GM19240 (cell line): ENCODE measurements at regions not wholly inside any gene's neighbourhood (a gene's known extent, or its start where the extent isn't known, plus 50 kb on each side); places are given as distances from the start of the nearest gene placed in this dataset.
A peak's percentile ranks its signal among the peaks of the same experiment; 100 is the strongest.

Experiments
- DNase-seq: peaks from one replicate; pipeline ENCODE4 v3.0.0; 2011; ENCODE audit warnings: low spot score; ENCODE audit not compliant: insufficient read length

DNA sequence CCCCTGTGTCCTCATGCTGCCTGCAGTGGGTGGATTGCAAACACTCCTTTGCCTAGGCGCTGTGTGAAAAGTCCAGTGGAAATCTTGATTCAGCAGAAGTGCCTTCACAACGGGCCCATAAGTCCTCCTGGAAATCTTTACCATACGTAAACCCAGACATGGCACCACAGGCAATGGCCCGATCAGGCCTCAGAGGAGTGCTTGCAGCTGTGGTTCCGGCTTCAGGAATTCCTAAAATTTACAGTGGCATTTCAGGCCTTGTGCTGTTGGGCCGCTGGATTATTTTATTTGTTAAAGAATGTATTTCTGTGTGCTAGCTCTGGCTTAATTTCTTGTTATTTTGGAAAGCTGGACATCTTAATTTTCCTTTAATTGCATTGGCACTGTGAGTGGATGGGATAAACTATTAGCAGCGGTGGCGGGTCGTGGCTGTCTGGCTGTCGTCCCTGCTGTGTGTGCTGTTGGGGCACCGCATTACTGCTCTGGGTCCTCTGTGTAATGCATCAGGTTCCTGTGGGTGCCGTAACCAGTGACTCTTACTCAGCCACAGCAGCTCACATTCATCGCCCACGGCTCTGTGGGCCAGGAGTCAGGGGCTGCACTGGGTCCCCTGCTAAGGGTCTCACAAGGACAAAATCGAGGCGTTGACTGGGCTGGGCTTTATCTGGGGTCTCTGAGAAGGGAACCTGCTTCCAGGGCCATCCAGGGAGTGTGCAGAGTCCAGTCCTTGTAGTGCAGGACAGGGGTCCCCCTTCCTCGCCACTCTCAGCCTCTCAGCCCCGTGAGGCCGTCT lies 73.1 kb downstream of the RTP5 start:
- DNase-seq = no peak

DNA sequence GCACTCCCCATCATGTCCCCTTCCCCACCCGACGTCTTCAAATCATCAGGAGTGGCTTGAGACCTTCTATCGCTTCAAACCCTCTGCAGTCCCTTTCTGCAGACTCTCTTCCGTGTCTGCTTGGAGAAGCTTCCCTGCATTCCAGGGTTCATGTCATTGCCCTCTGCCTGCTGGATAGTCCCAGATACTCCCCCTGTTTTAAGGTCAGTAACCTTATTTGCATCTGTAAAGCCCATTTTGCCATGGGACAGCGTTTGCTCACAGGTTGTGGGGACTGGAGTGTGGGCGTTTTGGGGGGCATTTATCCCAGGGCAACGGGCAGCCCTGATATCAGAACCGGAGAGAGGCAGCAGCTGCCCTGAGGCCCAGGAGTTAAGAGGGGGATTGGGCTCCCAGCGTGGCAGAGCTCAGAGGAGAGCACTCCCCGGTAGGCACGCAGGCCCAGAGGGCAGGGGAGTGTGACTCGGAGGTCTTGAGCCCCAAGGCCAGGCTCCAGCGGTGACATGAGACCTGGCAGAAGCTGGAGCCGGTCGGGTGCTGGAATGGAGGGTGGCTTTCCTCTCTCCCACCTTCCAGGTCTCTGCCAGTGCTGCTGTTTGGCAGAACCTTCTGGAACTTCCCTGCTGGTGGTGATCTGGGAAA lies 73.8 kb downstream of the RTP5 start:
- no peak for DNase-seq

DNA sequence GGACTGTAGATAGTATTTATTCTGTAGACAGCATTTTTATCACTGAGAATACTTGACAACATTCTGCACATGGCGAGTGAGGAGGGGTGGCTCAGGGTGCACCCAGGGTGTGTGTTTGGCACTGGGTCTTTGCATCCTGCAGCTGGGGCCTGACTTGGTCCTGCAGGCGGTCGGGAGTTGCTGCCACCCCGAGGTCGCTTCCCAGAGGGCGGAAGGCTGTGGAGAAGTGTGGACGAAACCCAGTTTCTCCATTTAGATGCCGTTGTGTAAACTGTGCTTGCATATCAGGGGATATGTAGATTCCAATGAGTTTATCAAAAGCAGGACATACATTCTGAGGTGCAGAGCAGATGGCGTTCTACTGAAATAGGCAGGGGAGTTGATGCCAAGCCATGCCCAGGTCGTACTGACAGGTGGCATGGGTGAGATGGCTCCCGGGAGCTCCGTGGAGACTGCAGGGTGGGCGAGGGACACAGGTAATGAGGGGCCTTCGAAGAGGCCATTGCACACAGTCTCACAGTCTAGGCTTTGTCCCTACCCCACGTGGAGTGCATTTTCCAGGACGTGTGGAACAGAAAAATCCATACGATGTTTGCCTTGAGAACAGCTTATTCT lies 74.5 kb downstream of the RTP5 start:
- no peak for DNase-seq

DNA sequence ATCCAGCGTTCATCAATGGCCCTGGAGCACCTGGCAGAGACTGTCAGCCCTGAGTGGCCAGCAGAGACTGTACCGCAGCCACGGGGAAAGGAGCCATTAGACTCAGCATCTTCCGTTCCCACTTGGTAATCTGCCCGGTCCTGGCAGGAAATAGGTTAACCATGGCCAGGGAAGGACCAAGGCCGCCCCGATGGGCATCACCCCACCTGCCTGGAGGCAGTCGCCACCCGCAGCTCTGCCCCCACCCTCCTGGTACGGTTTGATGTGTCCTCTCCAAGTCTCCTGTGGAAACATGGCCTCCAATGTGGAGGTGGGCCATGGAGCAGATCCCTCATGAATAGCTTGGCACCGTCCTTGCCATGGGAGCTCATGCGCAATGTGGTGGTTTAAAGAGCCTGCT lies 75.3 kb downstream of the RTP5 start:
- DNase-seq = no peak

DNA sequence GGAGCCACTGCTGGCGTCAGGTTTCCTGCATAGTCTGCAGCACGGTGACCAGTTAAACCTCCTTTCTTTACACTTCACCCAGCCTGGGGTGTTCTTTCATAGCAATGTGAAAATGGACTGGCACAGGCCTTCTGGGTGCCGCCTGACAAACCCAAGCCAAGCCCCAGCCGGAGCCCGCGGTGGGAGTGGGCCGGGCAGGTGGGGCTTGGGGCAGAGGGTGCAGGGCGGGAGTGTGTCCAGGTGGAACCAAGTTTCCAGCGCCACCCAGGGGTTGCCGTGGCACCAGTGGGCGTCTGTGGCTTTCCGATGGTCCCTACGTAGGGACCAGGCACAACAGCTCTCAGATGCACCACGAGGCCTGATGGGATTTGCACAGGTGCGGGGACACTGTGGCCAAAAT lies 75.8 kb downstream of the RTP5 start:
- DNase-seq = no peak

DNA sequence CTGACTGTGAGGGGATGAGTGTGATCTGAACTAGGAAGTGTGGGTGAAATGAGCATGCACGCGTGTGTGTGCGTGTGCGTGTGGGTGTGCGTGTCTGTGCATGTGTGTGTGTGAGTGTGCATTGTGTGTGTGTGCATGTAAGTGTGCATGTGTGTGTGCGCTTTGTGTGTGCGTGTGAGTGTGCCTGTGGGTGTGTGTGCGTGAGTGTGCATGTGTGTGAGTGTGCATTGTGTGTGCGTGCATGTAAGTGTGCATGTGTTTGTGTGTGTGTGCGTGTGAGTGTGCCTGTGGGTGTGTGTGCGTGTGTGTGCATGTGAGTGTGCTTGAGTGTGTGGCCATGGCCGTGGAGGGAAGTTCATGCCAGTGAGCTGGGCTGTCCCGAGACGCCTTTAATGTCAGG lies 76.3 kb downstream of the RTP5 start:
- no peak for DNase-seq

DNA sequence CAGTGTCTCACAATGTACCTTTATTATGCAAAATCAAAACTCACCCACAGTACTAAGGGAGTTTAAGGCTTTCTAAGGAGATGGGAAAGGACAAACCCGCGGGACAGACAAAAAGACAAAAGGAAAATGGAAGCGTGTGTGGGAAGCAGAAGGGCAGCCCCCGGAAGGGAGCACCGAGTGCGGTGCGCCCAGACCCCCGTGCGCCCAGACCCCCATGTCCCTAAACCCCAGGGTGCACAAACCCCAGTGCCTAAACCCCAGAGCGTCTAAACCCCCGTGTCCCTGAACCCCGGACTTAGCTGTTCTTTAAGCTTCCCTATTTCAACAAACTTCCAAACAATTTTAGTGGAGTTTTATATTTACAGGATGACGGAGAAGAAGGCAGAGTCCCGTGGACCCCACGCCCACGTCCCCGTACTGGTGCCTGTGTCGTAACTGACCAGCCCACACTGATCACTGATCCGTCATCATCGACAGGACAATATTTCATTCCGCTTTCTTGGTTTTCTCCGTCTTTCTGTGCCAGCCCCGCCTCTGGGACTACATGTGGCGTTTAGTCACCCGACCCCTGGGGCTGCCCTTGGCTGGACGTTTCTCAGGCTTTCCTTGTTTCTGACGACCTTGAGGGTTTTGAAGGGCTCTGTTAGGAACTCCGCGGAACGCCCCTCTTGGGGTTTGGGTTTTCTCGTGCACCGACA lies 76.9 kb downstream of the RTP5 start:
- DNase-seq = no peak

DNA sequence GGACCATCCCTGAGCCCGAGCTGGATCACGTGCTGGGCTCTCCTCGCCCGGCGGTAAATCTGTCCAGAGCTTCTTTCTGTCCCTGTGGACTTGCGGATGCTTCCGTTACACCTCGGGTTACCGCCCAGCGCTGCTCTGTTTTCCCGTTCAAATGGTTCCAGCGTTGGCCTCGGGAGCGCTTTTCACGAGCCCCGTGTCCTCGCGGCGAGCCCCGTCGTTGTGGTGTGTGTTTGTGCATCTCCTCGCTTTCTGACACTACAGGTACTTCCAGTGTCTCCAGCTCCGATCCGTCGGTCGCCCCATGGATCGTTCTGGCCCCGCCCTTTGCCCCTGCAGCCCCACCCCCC lies 77.4 kb downstream of the RTP5 start:
- no peak for DNase-seq

DNA sequence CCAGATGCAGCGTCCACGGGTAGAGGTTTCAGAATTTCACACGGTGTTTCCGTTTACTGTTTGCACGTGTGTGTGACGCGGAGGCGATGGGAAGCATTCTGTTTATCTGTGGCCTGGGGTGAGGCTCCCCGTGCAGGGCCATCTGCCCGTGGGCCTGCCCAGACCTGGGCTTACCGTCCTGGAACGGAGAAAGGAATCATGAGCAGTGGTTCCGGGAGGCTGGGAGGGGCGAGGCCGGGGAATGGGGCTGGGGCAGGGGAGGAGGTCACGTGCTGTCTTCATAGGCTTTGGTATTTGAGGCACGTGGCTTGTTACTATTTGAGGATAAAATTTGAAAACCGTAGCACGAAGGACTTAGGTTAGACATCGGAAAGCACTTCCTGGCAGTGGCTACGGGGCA lies 77.9 kb downstream of the RTP5 start:
- no peak for DNase-seq

DNA sequence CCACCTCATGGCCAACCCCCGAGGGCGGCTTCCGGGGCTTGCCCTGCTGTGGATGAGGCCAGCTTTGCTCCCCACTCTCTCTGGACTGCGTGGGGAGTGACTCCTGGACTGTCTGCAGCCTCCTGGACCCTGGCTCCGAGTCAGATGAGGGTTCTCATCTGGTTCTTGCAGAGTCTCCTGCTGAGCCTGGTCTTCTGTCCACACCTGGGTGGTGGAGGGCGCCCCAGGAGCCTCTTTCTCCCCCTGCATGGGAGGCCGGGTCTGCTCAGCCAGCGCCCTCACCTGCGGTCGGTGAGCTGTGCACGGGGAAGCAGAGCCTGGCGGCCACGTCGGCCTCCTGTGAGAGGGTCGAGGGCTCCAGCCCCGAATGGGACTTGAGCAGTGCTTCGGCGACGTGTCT lies 78.3 kb downstream of the RTP5 start:
- DNase-seq = no peak

DNA sequence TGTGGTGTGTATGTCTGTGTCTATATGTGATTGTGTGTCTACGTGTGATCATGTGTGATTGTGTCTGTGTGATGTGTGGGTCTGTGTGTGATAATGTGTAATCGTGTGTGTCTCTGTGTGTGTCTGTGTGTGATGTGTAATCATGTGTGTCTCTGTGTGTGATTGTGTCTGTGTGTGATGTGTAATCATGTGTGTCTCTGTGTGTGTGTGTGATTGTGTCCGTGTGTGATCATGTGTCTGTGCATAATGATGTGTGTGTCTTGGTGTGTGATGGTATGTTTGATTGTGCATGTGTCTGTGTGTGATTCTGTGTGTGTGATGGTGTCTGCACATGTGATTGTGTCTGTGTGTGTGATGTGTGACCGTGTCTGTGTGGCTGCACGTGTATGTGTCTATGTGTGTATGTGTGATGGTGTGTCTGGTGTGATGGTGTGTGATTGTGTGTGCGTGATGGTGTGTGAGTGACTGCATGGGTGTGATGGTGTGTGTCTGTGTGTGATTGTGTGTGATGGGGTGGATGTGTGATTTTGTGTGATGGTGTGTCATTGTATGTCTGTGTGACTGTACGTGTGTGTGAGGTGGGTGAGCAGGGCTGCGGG lies 78.9 kb downstream of the RTP5 start:
- no peak for DNase-seq

DNA sequence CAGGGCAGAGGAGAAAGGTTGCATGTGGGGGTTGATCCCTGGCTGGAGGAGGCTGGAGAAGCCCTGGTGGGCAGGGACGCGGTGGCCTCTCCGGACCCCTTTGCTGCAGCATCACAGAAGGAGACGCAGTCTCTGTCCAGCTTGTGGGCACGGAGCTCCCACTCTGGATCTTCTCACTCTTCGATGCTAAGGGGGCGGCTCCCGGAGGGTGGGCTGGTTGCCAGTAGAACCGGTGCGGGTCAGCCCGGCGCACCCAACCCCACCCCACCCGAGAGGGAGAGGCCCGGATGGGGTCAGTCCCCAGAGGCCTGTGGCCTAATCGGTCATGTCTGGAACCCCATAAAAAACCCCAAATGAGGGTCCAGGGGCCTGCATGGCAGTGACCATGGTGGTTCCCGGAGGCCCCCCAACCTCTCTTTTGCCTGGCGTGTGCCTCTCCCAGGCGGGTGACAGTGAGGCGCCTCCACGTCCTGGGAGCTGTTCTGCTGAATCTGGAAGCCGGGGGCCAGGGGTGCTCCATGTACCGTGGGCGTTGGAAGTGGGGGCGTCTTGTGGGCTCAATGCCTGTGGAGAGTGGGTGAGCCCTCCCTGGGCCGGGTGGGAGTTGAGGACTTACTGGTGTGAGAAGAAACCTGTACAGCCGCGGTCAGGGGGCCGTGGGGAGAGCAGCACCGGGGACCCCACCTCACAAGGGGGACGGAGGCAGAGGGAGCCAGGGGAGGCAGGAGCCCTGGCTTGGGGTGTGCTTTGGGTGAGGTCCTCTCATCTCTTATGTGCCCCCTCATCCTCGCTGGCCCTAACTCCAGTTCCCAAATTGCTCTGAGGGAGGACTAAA lies 79.6 kb downstream of the RTP5 start:
- DNase-seq = no peak

DNA sequence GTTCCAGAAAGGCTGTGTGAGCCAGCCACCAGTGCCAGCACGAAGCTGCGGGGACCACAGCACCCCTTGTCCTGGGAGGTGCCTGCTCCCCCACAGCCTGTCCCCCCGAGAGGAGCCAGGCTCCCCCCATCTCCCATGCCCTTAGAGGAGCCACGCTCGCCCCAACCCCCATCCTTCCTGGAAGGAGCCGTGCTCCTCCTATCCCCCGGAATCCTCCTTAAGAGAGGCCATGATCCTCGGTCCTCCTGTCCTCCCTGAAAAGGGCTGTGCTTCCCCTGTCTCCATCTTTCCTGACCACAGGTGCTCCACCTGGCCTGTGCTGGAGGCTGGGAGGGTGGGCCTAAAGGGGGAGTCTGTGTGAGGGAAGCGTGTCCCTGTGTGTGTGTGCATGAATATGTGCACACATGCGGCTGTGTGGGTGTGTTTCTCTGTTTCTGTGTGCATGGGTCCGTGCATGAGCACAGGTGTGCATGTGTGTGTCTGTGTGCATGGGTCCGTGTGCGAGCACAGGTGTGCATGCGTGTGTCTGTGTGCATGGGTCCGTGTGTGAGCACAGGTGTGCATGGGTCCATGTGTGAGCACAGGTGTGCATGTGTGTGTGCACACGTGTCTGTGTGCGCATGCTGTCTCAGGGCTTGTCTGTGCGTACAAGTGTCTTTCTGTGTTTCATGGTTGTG lies 80.3 kb downstream of the RTP5 start:
- no peak for DNase-seq

DNA sequence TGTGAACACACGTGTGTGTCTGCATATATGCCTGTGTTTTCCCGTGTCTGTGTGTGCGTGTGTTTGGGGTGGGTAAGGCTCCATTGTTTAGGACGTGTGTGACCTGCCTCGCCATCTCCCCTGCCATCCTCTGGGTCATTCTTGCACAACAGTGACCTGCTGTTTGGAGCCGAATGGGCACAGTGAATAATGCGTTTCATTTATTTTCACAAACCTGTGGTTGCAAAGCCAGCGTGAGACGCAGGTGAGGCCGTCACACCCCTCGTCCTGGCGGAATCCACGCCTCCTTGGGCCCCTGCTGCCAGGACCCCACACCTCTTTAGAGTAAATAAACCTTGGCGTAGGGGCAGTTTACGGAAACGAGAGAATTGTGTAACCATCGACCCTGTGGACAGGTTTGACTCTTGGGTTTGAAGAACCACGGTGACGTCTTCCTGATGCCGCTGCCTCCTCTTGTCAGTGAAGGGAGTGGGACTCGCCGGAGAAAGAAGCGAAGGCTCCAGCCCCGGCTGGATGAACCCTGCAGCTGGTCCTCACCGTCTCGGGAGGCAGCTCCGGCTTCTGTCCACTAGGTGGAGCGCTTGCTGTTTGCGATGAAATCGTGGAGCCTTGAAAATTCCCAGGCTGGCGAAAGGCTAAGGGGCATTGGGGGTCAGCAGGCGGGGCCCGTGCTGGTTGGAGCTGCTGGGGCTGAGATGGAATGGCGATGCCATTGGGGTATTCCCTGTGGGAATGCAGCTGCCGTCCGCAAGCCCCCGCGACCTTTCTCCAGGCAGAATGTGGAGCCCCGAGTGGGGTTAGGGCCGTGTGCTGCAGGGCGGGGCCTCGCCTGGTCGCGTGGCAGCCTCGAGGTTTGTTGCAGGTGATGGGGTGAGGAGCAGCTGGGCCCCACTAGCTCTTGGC lies 81.1 kb downstream of the RTP5 start:
- DNase-seq = peak; percentile 71

DNA sequence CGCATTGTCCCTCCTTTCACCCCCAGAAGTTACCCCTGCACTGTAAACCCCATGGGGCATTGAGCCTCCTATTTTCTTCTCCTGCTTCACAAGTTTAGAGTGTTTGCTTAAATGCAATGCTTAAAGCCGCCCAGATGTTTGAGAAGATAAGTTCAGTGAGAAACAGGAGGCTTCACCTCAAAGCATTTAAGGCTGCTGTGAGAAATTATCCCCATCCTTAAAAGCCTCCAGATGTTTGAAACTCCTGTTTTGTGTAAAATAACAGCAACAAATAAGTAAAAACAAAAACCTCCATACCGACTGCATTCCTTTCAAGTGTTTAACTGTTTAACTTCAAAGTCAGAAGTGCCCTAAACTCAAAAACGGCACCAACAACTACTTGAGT lies 81.8 kb downstream of the RTP5 start:
- DNase-seq = no peak

DNA sequence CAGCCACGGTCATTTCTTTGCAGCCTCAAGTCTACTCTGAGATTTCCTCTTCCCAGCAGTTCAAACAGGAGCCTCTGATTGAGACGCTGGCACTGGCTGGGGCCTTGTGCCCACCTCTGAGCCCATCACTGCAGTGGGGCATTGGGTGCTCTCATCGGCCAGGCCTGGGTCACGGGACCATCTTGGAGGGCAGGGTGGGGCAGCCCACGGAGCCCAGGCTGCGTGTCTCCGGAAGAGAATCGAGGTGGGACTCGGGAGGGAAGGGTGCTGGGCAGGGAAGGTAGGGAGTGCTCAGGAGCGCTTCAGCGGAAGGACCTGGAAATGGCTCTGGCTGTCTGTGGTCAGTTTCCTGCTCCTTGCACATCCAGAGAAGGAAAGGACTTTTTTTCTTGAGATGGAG lies 82.4 kb downstream of the RTP5 start:
- no peak for DNase-seq

DNA sequence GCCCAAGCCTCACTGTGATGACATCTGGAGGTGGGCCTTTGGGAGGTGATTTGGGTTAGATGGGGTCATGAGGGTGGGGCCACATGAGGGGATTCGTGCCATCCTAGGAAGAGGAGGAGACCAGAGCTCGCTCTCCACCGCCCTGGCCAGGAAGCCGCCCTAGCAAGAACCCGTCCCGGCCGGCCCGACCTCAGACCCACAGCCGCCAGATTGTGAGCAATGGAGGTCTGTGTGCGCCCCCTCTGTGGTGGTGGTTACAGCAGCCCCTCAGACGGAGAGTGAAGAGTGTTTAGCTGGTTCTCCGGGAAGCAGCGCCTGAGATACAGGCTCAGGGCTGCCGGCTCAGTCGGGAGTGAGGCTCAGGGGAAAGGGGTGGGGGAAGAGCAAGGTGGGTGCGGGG lies 83.3 kb downstream of the RTP5 start:
- no peak for DNase-seq

DNA sequence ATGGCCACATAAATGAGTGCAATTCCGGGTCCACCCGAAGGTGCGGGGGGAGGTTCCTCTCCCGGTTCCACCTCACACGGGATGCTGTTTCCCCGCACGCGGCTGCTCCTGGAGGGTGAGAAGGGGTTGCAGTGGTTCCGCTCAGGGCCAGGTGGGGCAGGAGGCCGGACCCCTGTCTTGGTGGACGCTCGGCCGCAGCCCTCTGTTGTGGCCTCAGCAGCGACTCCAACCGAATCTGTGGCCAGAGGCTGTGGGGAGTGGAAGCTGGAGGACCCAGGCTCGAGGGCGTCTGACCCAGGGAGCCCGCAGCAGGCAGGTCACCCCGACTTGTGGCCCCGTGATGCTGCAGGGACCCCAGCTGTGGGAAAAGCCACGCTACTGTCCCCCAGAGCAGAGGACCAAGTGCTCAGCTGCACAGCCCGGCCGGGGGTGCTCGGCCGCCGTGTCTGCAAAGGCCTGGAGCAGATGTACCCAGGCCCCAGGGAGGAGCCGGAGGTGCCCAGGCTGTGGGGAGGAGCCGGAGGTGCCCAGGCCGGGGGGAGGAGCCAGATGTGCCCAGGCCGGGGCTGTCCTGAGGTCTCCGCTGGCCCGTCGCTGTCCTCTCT lies 83.9 kb downstream of the RTP5 start:
- DNase-seq = no peak

DNA sequence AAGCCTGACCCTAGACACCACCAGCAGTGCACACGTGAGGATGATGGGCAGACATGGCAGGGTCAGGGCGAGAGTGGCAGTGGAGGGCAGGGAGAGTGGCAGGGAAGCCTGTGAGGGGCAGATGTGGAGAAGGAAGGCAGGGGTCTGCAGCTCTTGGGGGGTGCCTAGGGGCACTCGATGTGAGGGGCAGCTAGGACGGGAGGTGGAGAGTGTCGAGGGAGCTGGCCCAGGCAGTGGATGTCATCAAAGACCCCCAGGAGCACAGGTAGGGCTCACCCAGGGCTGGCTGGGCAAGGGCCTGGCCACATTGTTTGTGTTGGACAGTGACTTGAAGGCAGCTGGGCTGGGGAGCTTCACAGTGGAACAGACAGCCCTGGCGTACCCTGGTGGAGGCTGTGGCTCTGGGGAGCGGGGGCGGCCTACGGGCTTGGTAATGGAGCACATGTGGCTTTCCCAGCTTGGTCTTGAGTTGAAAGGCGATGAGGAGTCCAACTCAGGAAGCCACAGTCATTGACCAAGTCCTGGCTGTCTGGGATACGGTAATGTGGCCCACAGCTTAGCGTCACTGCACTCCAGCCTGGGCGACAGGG lies 87.1 kb downstream of the RTP5 start:
- DNase-seq = no peak
